ENCODE measurements at regions not wholly inside any gene's neighbourhood (a gene's known extent, or its start where the extent isn't known, plus 50 kb on each side); places are given as distances from the start of the nearest gene placed in this dataset.
"Not testable (repeated sequence)": the region's sequence is repeated elsewhere in the genome, so short reads cannot be mapped to it uniquely, and the experiment has no call there.

DNA sequence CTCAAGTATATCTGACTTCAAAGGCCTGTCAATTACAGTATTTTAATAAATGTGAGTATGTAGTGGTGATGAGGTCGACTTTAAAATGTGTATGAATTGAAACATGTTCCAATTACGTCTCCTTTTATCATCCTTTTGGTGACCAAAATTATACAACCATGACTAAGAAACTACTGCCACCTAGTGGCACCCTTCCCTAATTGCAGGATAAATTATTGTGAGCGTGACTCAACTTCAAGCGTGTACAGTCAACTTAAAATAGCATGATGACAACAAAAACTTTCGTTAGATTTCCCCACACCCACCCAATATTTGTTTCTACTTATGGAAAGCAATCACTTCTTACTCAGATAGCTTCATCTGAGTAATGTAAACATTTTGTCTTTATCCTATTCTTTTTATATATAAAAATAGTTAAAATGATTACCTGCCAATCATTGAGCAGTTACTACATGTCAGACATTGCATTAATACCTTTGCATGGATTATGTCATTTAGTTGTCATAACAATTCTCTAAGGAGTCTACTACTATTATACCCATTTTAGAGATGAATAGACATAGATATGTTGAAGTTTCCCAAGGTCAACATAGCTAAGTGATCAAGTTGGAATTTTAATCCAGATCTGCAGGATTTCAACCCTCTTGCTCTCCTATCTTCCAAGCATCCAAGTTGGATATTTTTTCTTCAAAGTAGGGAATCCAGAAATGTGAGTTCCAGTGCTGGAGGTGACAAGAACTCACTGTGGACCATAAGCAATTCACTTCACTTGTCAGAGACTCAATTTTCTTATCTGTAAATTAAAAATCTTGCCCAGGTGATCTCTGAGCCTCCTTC, 106.0 kb downstream of the MEX3B start:
- DNase-seq (ENCODE audit: low read depth in 3 of 3): no peak

DNA sequence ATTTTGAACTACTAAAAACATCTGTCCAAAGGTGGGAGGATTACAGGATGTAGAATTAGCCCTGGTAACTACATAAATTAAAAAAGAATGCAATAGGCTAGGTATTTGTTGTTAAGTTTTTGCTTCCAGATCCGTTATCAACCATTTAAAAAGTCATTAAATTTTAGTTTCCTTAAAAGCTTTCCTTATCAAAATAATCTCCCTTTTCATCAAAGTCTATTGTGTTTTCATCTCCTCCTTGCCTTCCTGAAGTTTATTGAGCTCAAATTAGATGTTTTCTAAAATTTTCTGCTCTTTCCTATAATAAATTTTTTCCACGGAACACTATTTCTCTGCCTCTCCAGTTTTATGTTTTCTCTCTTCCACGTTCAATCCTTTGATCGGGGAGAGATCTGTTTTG, 108.6 kb downstream of the MEX3B start:
- no peak for DNase-seq (ENCODE audit: low read depth in 3 of 3)

DNA sequence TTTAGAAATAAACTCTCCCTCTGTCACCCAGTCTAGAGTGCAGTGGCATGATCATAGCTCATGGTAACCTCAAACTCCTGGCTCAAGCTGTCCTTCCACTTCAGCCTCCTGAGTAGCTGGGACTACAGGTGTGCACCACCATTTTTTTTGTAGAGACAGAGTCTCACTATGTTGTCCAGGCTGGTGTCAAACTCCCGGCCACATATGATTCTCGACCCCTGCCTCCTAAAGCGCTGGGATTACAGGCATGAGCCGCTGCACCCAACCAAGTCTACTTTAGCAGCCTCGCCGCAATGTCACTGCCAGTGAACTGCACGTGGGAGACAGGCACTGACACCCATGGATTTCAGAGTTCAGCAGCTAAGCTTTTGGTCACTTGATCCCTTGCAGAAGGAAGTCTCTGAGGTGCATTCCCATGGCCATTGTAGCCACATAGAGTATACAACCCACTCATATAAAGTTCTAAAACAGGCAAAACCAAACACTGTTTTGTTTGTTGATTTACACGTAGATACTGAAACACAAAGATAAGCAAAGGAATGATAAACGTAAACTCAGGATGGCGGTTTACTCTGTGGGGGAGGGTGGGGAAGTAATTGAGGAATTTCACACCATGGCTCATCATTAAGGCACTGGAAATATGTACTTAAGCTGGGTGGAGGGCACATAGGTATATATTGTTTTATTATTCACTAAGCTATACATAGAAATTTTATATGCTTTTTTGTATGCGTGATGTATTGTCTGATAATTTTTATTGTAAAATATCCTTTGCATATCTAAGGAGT, 115.0 kb downstream of the MEX3B start:
- no peak for DNase-seq (ENCODE audit: low read depth in 3 of 3)

DNA sequence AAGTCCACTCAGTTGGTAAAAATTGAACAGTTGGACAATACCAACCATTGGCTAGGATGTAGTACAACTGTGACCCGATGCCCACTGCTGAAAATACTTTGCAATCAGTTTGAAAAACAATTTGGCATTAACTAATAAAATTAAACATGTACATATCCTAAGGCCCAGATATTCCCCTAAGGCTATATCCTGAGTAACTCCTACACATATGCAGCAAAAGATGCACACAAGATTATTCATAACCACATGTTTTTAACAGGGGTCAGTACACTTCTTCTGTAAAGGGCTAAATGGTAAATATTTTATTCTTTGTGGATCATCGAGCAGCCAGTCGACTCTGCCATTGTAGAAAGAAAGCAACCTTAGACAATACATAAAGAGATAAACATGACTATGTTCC, 116.3 kb downstream of the MEX3B start:
- no peak for DNase-seq (ENCODE audit: low read depth in 3 of 3)

DNA sequence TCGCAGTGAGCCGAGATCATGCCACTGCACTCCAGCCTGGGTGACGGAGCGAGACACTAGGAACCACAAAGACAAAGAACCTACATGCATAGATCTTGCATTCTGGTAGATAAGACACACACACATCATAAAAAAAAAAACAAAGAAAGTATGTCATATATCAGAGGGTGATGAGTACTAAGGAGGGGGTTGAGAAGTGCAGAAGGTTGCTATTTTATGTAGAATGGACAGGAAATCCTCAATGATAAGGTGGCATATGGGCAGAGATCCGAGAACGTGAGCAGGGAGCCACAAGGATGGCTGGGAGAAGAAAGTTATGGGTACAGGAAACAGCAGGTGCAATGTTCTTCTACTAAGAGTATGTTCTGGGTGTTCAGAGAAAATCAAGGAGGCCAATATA, 118.8 kb downstream of the MEX3B start:
- DNase-seq (ENCODE audit: low read depth in 3 of 3): no peak

DNA sequence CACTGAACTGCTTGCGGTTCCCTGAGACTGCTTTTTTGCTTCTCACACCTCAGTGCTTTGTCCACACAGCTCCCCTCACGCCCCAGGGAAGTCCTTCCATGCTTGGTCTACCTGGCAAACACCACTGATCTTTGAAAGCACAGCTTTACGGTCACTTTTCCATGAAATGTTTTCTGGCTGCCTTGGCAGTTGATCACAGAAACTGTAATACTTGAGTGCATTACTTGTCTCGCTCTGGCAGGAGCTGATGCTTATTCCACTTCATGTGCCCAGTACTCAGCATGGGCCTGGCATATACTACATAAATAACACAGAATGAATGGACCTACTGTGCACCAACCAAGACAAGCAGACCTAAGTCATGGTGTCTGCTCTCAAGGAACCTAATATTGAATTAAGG, 121.1 kb downstream of the MEX3B start:
- DNase-seq (ENCODE audit: low read depth in 3 of 3): no peak

DNA sequence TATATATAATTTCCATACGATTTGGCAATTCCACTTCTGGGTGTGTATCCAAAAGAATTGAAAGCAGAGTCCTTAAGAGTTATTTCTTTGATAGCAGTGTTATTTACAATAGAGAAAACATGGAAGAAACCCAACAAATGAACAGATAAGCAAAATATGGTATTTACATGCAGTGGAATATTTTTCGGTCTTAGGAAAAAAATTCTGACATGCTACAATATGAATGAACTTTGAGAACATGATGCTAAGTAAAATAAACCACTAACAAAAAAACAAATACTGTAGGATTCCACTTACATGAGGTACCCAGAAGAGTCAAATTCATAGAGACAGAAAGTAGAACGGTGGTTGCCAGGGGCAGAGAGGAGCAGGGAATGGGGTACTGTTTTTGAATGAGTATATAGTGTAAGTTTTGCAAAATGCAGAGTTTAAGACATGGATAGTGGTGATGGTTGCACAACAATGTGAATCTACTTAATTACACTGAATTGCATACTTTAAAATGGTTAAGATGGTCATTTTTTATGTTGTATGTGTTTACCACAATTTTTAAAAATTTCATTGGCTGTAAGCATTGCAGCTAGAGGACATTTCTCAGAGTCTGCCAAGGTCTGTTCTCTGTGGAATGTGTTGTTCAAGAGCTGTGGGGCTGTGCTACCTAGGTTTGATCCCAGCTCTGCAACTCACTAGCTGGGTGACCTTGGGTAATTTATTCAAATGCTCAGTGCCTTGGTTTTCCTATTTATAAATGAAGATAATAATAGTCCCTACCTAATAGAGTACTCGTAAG, 122.1 kb downstream of the MEX3B start:
- no peak for DNase-seq (ENCODE audit: low read depth in 3 of 3)

DNA sequence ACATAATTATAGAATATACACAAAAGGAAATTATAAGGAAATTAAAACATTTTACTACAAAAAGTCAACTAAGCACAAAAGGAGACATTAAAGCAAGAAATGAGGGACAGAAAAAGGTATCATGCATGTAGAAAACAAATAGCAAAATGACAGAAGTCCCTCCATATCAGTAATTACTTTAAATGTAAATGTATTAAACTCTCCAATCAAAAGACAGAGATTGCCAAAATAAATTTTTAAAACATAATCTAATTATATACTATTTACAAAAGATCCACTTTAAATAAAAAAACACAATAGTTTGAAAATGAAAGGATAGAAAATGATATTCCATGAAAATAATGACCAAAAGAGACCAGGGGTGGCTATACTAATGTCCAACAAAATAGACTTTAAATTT, 123.7 kb downstream of the MEX3B start:
- DNase-seq (ENCODE audit: low read depth in 3 of 3): no peak

DNA sequence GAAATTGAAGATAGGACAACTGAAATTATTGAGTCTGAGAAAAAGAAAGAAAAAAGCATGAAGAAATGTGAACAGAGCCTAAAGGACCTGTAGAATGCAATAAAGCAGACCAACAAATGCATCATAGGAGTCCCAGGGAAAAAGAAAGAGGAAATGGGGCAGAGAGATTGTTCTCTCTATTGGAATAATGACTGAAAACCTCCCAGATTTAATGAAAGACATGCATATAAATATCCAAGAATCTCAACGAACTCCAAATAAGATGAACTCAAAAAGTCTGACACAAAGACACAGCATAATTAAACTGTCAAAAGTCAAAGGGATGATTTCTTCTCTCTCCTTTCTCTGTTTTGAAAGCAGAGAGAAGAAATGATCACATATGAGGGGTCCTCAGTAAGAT, 124.7 kb downstream of the MEX3B start:
- DNase-seq (ENCODE audit: low read depth in 3 of 3): no peak

DNA sequence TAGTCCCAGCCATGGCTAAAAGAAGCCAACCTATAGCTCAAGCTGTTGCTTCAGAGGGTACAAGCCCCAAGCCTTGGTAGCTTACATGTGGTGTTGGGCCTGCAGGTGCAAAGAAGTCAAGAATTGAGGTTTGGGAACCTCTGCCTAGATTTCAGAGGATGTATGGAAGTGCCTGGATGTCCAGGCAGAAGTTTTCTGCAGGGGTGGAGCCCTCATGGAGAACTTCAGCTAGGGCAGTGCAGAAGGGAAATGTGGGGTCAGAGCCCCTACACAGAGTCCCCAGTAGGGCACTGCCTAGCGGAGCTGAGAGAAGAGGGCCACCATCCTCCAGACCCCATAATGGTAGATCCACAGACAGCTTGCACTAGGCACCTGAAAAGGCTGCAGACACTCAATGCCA, 127.1 kb downstream of the MEX3B start:
- not testable (repeated sequence) for DNase-seq (ENCODE audit: low read depth in 3 of 3)

DNA sequence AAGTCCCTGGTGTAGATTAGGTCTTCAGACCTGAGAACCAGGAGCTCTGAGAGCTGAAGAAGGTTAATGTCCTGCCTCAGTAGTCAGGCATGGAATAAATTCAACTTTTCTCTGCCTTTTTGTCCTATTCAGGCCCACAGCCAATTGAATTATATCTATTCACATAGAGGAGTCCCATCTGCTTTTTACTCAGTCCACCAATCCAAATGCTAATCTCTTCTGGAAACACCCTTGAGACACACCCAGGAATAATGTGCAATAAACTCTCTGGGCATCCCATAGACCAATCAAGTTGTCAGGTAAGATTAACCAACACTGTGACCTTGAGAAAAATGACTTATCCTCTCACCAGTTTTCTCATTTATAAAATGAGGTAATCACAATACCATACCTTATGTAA, 129.4 kb downstream of the MEX3B start:
- no peak for DNase-seq (ENCODE audit: low read depth in 3 of 3)

DNA sequence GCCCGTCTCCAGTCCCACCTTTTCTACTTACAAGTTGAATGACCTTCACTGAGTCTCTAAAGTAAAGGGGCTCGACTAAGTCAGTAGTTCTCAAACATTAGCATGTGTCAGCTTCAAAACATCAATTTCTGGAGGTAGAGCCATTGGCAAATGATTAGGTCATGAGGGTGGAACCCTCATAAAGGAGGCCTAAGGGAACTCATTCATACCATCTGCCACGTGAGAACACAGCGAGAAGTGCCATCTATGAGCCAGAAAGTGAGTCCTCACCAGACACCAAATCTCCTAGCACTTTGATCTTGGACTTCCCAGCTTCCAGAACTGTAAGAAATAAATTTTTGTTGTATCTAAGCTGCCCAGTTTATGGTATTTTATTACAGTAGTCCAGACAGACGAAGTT, 129.8 kb downstream of the MEX3B start:
- DNase-seq (ENCODE audit: low read depth in 3 of 3): no peak

DNA sequence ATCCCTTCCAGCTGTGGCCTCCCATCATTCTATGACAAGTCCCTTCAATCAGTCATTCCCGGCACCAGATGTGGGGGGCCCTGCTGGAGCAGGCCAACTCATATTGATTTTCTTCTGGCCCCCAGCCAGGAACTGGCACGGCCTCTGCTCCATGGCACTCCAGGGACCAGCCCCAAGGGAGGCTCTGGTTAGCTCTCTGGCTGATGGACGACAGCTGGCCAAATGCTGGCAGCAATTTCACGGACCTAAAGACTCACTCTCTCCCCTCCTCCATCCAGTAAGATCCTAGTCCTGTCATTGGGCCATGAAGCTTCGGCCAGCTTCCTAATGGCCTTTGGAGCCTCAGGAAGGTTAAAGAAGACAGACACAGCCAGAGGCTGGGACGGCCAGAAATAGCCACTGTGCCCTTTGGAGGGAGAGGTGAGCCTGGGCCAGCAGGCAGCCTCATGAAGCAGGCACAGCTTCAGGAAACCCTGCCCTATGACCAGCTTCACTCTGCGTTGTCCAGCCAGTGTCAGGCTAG, 131.0 kb downstream of the MEX3B start:
- no peak for DNase-seq (ENCODE audit: low read depth in 3 of 3)

DNA sequence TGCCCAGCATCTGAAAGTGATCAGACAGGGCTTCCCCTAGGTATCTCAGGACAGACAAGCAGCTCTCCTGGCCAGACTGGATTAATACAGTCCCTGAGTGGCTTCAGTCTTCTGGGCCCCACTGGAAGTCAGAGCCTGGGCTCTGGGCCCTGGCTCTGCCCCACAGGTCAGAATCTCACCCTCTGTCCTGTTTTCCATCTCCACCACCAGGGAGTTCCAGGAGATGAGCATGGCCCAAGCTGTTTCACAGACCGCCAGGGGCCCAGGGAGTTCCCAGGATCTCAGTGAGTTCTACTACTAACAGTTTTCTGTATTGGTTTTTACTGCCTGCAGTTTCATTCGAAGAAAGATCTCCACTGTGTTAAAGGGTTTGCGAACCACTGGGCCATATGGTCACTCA, 131.5 kb downstream of the MEX3B start:
- DNase-seq (ENCODE audit: low read depth in 3 of 3): no peak

DNA sequence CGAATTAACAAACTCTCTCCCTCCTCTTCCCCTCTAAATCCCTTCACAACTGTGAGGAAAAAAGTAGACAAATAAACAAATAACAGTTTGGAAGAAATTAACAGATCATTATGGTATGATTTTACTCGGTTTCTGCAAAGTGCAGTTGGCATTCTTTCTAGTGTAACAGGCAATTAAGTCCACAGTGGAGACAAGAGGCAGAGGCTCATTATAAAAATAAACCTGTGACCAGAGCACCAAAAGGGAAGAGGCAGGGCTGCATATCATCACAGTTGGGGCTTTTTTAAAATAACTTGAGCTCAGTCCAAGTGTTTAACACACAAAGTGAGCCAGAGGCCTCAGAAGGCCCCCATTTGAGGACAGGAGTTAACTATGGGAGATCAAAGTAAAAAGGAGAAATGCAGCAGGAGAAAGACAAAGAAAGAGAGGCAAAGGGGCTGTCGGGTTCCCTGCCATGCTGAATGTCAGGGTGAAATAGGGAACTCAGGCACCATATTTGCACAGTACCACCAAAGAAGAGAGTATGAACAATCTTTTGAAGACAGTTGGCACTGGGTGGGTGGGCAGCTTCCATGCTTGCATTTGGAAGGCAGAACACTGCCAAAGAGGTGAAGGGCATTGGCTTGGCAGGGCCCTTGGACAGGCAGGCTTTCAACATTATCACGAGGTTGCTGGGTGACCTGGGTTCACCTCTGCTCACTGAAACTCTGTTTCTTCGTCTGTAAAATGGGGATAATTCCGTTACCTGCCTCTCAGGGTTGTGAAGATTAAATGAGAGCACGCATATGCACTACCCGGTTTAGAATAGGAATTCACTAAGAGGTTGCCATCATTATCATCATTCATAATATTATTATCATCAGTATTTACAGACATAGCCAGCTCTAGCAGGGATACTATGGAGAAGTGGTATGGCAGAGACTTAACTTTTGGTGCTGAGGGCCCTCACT, 134.5 kb downstream of the MEX3B start:
- DNase-seq (ENCODE audit: low read depth in 3 of 3): no peak

DNA sequence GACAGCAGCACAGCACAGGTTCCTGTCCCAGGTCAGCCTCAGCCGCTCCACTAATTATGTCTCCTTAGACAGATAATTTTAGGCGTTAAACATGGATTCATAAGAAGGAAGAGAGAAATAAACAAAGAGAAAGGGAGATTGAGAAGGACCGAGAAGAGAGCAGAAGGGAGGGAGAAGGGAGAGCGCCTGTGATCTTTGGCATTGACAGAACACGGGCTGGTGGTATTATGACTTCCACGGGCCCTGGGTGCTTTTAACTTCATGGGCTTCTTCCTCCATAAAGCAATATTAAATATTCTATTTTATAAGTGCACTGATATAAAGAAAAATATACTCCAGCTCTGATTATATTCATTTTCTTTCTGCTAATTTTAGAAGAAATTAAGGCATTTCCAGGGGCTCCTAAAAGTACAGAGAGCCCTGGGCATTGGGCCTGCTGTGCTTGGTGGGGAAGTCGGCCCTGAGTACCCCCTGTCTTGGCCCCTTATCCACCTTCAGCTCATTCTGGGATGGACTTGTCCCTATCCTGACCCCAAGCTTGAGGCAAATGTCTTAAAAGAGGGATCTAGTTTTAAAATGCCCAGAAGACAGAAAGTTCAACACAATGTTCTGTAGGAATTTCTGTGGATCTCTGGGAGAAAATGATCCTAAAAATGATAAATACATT, 135.3 kb downstream of the MEX3B start:
- no peak for DNase-seq (ENCODE audit: low read depth in 3 of 3)

DNA sequence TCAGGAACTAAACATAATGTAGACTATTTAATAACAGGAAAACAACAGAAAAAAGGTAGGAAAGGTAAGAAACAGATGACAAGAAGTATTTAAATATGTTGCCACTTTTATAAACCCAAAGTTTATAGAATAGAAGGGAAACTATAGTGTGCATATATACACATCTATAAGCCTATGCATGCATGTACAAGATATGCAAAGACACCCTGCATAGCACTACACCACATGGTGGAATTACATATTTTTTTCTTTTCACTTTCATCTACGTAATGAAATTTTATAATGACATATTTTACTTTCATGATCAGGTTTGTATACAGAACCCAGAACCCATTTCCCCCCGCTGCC, 136.8 kb downstream of the MEX3B start:
- no peak for DNase-seq (ENCODE audit: low read depth in 3 of 3)

DNA sequence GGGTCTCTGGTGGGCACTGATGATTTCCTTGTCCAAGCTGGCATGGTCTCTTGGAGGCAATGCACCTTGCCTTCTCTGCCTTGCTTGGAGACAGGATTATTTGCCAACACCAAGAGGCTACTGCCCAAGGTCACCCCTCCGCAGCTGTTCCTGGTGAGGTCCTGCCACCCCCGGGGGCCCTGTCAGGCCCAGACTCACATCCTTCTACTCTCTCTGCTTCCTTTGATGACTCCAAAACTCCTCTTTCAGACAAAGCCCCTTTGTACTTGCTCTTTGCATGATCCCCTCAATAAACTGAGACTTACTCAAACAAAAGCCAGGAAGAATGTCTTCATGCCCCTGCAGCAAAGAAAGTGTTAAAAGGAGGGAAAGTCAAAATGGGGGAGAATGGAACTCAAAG, 137.7 kb downstream of the MEX3B start:
- DNase-seq (ENCODE audit: low read depth in 3 of 3): no peak

DNA sequence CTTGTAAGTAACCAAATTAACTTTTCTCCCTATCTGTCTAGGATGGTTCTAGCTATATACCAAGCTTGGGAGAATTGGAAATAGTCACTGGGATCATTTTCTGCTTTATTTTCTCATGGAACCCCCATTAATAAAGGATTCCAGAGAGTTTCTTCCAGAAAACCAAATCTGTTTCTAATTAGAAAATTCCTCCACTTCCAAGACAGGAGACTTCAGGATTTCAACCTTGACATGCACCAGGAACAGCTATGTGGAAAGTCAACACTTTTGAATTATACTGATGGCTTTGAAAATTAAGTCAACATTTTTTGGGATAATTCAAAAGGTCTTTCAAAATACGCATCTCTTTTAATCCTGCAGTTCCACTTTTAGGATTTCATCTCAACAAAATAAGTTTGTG, 138.3 kb downstream of the MEX3B start:
- no peak for DNase-seq (ENCODE audit: low read depth in 3 of 3)

DNA sequence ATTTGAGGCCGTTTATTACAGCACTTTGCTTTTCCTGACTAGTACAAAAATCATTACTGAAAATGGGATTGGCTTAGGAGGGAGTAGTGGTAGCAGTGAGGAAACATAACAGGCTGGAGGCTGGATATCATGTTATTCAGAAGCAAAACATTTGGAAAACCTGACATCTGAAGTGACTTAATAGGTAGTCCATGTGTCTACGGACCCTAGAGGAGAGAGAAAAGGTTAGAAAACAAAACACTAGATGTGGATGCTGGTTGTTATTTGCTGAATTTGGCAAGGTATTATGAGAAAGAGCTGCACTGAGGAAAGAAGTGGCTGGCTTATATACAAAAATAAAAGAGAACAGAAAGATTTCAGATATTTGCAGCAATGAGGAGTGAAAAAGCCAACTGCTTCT, 139.9 kb downstream of the MEX3B start:
- no peak for DNase-seq (ENCODE audit: low read depth in 3 of 3)

DNA sequence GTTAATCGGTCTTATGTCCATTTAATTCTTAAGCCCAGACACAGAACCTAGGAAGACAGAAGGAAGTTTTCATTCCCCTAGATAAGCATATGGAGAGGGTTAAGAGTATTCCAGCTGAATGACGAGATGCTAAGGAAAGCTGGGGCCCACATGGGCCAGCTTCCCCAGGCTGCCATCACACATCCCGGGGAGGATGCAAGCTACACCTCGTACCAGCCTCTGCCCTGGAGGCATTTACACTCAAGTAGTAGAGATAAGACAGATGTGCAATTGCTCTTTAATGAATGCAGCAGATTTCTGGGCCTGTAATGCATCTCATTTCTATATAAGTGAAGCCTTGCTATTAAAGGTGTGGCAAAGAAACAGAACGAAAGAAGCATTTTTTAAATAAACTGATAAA, 144.5 kb downstream of the MEX3B start:
- no peak for DNase-seq (ENCODE audit: low read depth in 3 of 3)
